ENCODE measurements at regions not wholly inside any gene's neighbourhood (a gene's known extent, or its start where the extent isn't known, plus 50 kb on each side); places are given as distances from the start of the nearest gene placed in this dataset.
A peak's percentile ranks its signal among the peaks of the same experiment; 100 is the strongest.

GRCh38 chr10:90141791-90142190 lies 440.4 kb downstream of the KIF20B start:
- ATAC-seq: no peak
- no peak overlapping the region for H2AFZ ChIP-seq (ENCODE audit: low read length)
- H3K79me2 ChIP-seq (ENCODE audit: low read length): no peaks in the 10 kb centered on the region
- H4K20me1 ChIP-seq (ENCODE audit: low read length): no peaks in the 10 kb centered on the region
- H3K9ac ChIP-seq (ENCODE audit: low read length): no peak overlapping the region
- ChIA-PET CTCF (no interaction called here), POLR2A (ENCODE audit: unreplicated experiment) (no interaction called here)
- TF ChIP-seq EZH2phosphoT487 (IDR thresholded peaks at IDR 0.05; ENCODE audit: borderline replicate concordance, low read length) (no peak), EZH2 (IDR thresholded peaks at IDR 0.05; ENCODE audit: low read length, unreplicated experiment) (no peak)
- TF ChIP-seq, protein P1, sequence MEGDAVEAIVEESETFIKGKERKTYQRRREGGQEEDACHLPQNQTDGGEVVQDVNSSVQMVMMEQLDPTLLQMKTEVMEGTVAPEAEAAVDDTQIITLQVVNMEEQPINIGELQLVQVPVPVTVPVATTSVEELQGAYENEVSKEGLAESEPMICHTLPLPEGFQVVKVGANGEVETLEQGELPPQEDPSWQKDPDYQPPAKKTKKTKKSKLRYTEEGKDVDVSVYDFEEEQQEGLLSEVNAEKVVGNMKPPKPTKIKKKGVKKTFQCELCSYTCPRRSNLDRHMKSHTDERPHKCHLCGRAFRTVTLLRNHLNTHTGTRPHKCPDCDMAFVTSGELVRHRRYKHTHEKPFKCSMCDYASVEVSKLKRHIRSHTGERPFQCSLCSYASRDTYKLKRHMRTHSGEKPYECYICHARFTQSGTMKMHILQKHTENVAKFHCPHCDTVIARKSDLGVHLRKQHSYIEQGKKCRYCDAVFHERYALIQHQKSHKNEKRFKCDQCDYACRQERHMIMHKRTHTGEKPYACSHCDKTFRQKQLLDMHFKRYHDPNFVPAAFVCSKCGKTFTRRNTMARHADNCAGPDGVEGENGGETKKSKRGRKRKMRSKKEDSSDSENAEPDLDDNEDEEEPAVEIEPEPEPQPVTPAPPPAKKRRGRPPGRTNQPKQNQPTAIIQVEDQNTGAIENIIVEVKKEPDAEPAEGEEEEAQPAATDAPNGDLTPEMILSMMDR (conservative IDR thresholded peaks at IDR 0.05; ENCODE audit: low read depth, low read length): no peak
- H3F3A ChIP-seq (ENCODE audit: low read length, unreplicated experiment): no peaks in the 10 kb centered on the region
- H3K9me3 ChIP-seq (ENCODE audit: low read length): peaks cover 11% of the 10 kb centered on the region; the same call in 1 of the 2 replicates
- H3K9me2 ChIP-seq (replicated peaks; ENCODE audit: low read length): no peaks in the 10 kb centered on the region
- H3K27ac ChIP-seq (ENCODE audit: low read length): no peak overlapping the region
- BruUV-seq (replicated peaks): no TSS peak
- no peaks in the 10 kb centered on the region for H3K4me1 ChIP-seq (ENCODE audit: insufficient read depth, low read length)
- DNase-seq: no peak
- intact Hi-C loops (cut with micrococcal nuclease): loop anchor here (5.0 to 10.0 kb wide), 2 partner anchors 184 to 347 kb away; no protein-coding TSS in a partner anchor
- H3K4me2 ChIP-seq (ENCODE audit: low read length): no peak overlapping the region
- H3K4me3 ChIP-seq (ENCODE audit: low read length): no peak overlapping the region
- no peaks in the 10 kb centered on the region for H3K27me3 ChIP-seq (ENCODE audit: low read length)
- H3K36me3 ChIP-seq (ENCODE audit: low read depth, low read length): no peaks in the 10 kb centered on the region; the same call in 1 of the 2 replicates

GRCh38 chr10:90143937-90144336 lies 442.5 kb downstream of the KIF20B start:
- intact Hi-C loops (cut with micrococcal nuclease): loop anchor here (5.0 to 10.0 kb wide), 2 partner anchors 187 to 349 kb away; no protein-coding TSS in a partner anchor
- H3K36me3 ChIP-seq (ENCODE audit: low read depth, low read length): no peaks in the 10 kb centered on the region
- CTCF ChIA-PET: no interaction called here
- POLR2A ChIA-PET (ENCODE audit: unreplicated experiment): no interaction called here
- TF ChIP-seq EZH2 (IDR thresholded peaks at IDR 0.05; ENCODE audit: low read length, unreplicated experiment): no peak
- TF ChIP-seq, protein P1 (conservative IDR thresholded peaks at IDR 0.05; ENCODE audit: low read depth, low read length): no peak
- no peak for TF ChIP-seq EZH2phosphoT487 (IDR thresholded peaks at IDR 0.05; ENCODE audit: borderline replicate concordance, low read length)
- DNase-seq (no peak), ATAC-seq (no peak)
- no TSS peak for BruUV-seq (replicated peaks)
- H3K4me3 ChIP-seq (ENCODE audit: low read length): no peak overlapping the region
- H4K20me1 ChIP-seq (ENCODE audit: low read length): no peaks in the 10 kb centered on the region
- no peaks in the 10 kb centered on the region for H3K9me2 ChIP-seq (replicated peaks; ENCODE audit: low read length)
- no peaks in the 10 kb centered on the region for H3K79me2 ChIP-seq (ENCODE audit: low read length)
- H2AFZ ChIP-seq (ENCODE audit: low read length): no peak overlapping the region
- no peaks in the 10 kb centered on the region for H3F3A ChIP-seq (ENCODE audit: low read length, unreplicated experiment)
- H3K27me3 ChIP-seq (ENCODE audit: low read length): no peaks in the 10 kb centered on the region
- peaks cover 13% of the 10 kb centered on the region for H3K4me1 ChIP-seq (ENCODE audit: insufficient read depth, low read length)
- no peak overlapping the region for H3K9ac ChIP-seq (ENCODE audit: low read length)
- H3K9me3 ChIP-seq (ENCODE audit: low read length): no peaks in the 10 kb centered on the region
- H3K27ac ChIP-seq (ENCODE audit: low read length): no peak overlapping the region
- no peak overlapping the region for H3K4me2 ChIP-seq (ENCODE audit: low read length)

DNA sequence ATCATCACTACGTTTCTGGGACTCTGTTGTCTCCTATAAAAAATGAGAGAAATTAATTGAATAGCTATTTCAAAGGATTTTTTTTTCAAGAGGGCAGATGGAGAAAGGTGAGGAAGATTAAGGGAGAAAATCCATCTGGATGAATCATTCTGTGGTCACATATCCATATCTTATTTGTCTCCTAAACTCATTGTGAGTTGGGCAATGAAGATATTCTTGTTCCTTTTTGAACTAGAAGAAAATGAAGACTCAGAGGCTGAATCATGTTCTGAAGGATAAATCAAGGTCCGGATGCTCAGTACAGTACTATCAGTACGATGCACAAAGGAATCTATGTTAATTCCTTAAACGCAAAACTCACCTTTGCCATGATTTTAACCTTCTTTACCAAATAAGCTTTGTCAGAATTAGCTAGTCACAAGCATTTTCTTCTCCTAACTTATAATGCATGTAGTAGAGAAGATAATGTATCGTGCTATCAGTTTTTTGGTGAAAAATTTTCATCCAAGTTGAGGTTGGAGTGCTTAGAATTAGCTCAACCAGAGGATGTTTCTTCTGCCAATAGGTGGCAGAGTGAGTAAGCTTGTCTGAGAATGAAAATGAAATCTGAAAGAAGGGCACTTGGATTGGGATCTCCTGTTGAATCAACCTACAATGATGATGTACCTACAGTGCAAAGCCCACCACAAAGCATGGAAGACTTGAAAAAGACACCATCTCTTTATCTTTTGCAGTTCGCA lies 446.9 kb downstream of the KIF20B start:
- intact Hi-C loops (cut with micrococcal nuclease): loop anchor here (1.0 to 10.0 kb wide), 4 partner anchors 74 to 445 kb away; no protein-coding TSS in a partner anchor
- BruUV-seq (replicated peaks): no TSS peak
- no peak for TF ChIP-seq EZH2phosphoT487 (IDR thresholded peaks at IDR 0.05; ENCODE audit: borderline replicate concordance, low read length)
- TF ChIP-seq, protein P1 (conservative IDR thresholded peaks at IDR 0.05; ENCODE audit: low read depth, low read length): peak; percentile 70
- no peak for TF ChIP-seq EZH2 (IDR thresholded peaks at IDR 0.05; ENCODE audit: low read length, unreplicated experiment)
- Histone ChIP-seq H3K9me2 (replicated peaks; ENCODE audit: low read length) (no peaks in the 10 kb centered on the region), H3K4me2 (ENCODE audit: low read length) (peak overlapping the region; percentile 67), H3K36me3 (ENCODE audit: low read depth, low read length) (no peaks in the 10 kb centered on the region), H4K20me1 (ENCODE audit: low read length) (no peaks in the 10 kb centered on the region), H3K4me1 (ENCODE audit: insufficient read depth, low read length) (peaks cover 30% of the 10 kb centered on the region), H3K4me3 (ENCODE audit: low read length) (peak overlapping the region; percentile 17; the same call in 1 of the 2 replicates), H3F3A (ENCODE audit: low read length, unreplicated experiment) (no peaks in the 10 kb centered on the region), H3K27me3 (ENCODE audit: low read length) (no peaks in the 10 kb centered on the region), H3K9me3 (ENCODE audit: low read length) (no peaks in the 10 kb centered on the region), H3K9ac (ENCODE audit: low read length) (no peak overlapping the region), H3K79me2 (ENCODE audit: low read length) (no peaks in the 10 kb centered on the region), H2AFZ (ENCODE audit: low read length) (no peak overlapping the region), H3K27ac (ENCODE audit: low read length) (peak overlapping the region; percentile 57)
- ChIA-PET CTCF (interaction anchor here (1.0 kb wide), 1 partner anchor 444 kb away, joined by 3 read pairs; no protein-coding TSS in a partner anchor), POLR2A (ENCODE audit: unreplicated experiment) (no interaction called here)
- ATAC-seq (peak; percentile 57), DNase-seq (peak; percentile 69)
